A549 (cell line): ENCODE measurements at regions not wholly inside any gene's neighbourhood (a gene's known extent, or its start where the extent isn't known, plus 50 kb on each side); places are given as distances from the start of the nearest gene placed in this dataset.

Experiments used
- ATAC-seq, 2 experiments: fragments of 200-7000 bp in 1 of 2; fragments of >200 bp in 1 of 2; cut with Nextera tagmentation in 1 of 2; cut with Tn5 transposase in 1 of 2; 3 replicates each; pipeline versions ENCODE4 v1.8.0 to v1.9.1; 2018 to 2020; ENCODE audit warnings: mild to moderate bottlenecking in 1 of 2, moderate library complexity in 1 of 2
- CTCF ChIA-PET: fragments of 300-600 bp; sonication (Branson Sonifier 250); formaldehyde crosslinking; extraction: SDS; loops from one replicate; lab custom pipeline; 2021; ENCODE audit warnings: antibody characterized with exemption, inconsistent platforms; lab: Yijun Ruan, JAX
- POLR2A ChIA-PET: fragments of 350-600 bp; formaldehyde crosslinking; extraction: SDS; loops from one replicate; lab custom pipeline; 2021; ENCODE audit warnings: antibody characterized with exemption, inconsistent platforms; lab: Yijun Ruan, JAX
- DNase-seq, 2 experiments: peaks; one replicate each; pipeline versions ENCODE4 v3.0.0 to v3.0.0-alpha.2; 2011 to 2016; ENCODE audit warnings: low read depth in 1 of 2, low spot score in 1 of 2
- FAIRE-seq: peaks from 2 replicates; lab custom pipeline; 2011; peaks lifted over from hg19 to GRCh38; lab: Jason Lieb, UNC
- H3K27ac ChIP-seq, 2 experiments: fragments of >200 bp; sonication (Bioruptor Twin); formaldehyde crosslinking; 3 replicates each; pipeline ENCODE4 v1.5.1; 2016 to 2017
- H3K4me1 ChIP-seq: fragments of >200 bp; sonication (Bioruptor Twin); formaldehyde crosslinking; 3 replicates; pipeline ENCODE4 v1.6.1; 2016
- H3K4me2 ChIP-seq: fragments of >200 bp; sonication (Bioruptor Twin); formaldehyde crosslinking; 3 replicates; pipeline ENCODE4 v1.6.1; 2016
- H3K4me3 ChIP-seq: fragments of >200 bp; sonication (Bioruptor Twin); formaldehyde crosslinking; 3 replicates; pipeline ENCODE4 v1.5.1; 2016
- H3K9me3 ChIP-seq: fragments of >200 bp; sonication (Bioruptor Twin); formaldehyde crosslinking; 3 replicates; pipeline ENCODE4 v1.6.1; 2016
- CBX2 ChIP-seq: fragments of 200-600 bp; sonication (generic); IDR thresholded peaks from 2 replicates; pipeline ENCODE4 v1.6.1; 2016; ENCODE audit warnings: low read depth, mild to moderate bottlenecking, borderline replicate concordance
- CHD2 ChIP-seq: fragments of 150-350 bp; IDR thresholded peaks from 2 replicates; pipeline ENCODE4 v1.6.1; 2014; ENCODE audit warnings: low read length; ENCODE audit not compliant: partially characterized antibody
- EHF ChIP-seq: fragments of 250-450 bp; sonication (Bioruptor Pico); IDR thresholded peaks from 2 replicates; pipeline ENCODE4 v1.5.0; 2020; ENCODE audit warnings: mild to moderate bottlenecking
- HDAC2 ChIP-seq: fragments of 200-600 bp; sonication (generic); IDR thresholded peaks from 2 replicates; pipeline ENCODE4 v1.6.1; 2016
- HMGXB4 ChIP-seq: fragments of 250-450 bp; sonication (Bioruptor Pico); IDR thresholded peaks from 2 replicates; pipeline ENCODE4 v1.5.0; 2021; ENCODE audit warnings: mild to moderate bottlenecking, moderate library complexity, borderline replicate concordance
- HOXB13 ChIP-seq: fragments of 250-450 bp; sonication (Bioruptor Pico); IDR thresholded peaks from 2 replicates; pipeline ENCODE4 v1.5.0; 2020; ENCODE audit warnings: low read depth, mild to moderate bottlenecking, moderate library complexity
- JUN ChIP-seq, 2 experiments: fragments of >200 bp; sonication (Bioruptor Twin); formaldehyde crosslinking; IDR thresholded peaks; 2 replicates in 1 of 2; 3 replicates in 1 of 2; pipeline ENCODE4 v1.6.1; 2016 to 2017
- JUNB ChIP-seq: fragments of >200 bp; sonication (Bioruptor Twin); formaldehyde crosslinking; IDR thresholded peaks from 2 replicates; pipeline ENCODE4 v1.6.1; 2016
- KDM1A ChIP-seq: fragments of 200-600 bp; sonication (generic); IDR thresholded peaks from 2 replicates; pipeline ENCODE4 v1.6.1; 2016; ENCODE audit warnings: low read depth, mild to moderate bottlenecking
- KDM5A ChIP-seq: fragments of 200-600 bp; sonication (generic); IDR thresholded peaks from 2 replicates; pipeline ENCODE4 v1.6.1; 2016; ENCODE audit warnings: antibody characterized with exemption, mild to moderate bottlenecking
- MAX ChIP-seq: IDR thresholded peaks from 2 replicates; pipeline ENCODE4 v1.6.1; 2012
- MAZ ChIP-seq: fragments of 150-350 bp; IDR thresholded peaks from 2 replicates; pipeline ENCODE4 v1.6.1; 2014; ENCODE audit warnings: antibody characterized with exemption, low read depth, low read length, borderline replicate concordance
- NFE2L2 ChIP-seq: fragments of 150-350 bp; conservative IDR thresholded peaks from 2 replicates; pipeline ENCODE4 v1.6.1; 2014; ENCODE audit warnings: low read length
- NPAS2 ChIP-seq: fragments of 250-450 bp; sonication (Bioruptor Pico); IDR thresholded peaks from 2 replicates; pipeline ENCODE4 v1.8.0; 2022; ENCODE audit warnings: mild to moderate bottlenecking, moderate library complexity, borderline replicate concordance
- NR3C1 ChIP-seq: fragments of >200 bp; sonication (Bioruptor Twin); formaldehyde crosslinking; IDR thresholded peaks from 3 replicates; pipeline ENCODE4 v1.6.1; 2017
- PHF8 ChIP-seq: fragments of 200-600 bp; sonication (generic); IDR thresholded peaks from 2 replicates; pipeline ENCODE4 v1.6.1; 2016; ENCODE audit warnings: low read depth, mild to moderate bottlenecking, antibody characterized with exemption, moderate library complexity, borderline replicate concordance
- POLR2A ChIP-seq: IDR thresholded peaks from 2 replicates; pipeline ENCODE4 v1.6.1; 2012; ENCODE audit warnings: mild to moderate bottlenecking, low read length
- POLR2AphosphoS2 ChIP-seq: conservative IDR thresholded peaks from 2 replicates; pipeline ENCODE4 v1.6.1; 2012; ENCODE audit warnings: low read length, improper control_type of control experiment, inconsistent platforms
- RAD21 ChIP-seq, 2 experiments: fragments of >200 bp in 1 of 2; sonication (Bioruptor Twin) in 1 of 2; formaldehyde crosslinking in 1 of 2; IDR thresholded peaks in 1 of 2; conservative IDR thresholded peaks in 1 of 2; 2 replicates in 1 of 2; 3 replicates in 1 of 2; pipeline ENCODE4 v1.6.1; 2012 to 2018; ENCODE audit warnings: inconsistent platforms in 1 of 2
- SMC3 ChIP-seq: fragments of >200 bp; sonication (Bioruptor Twin); formaldehyde crosslinking; IDR thresholded peaks from 3 replicates; pipeline ENCODE4 v1.6.1; 2018; ENCODE audit warnings: inconsistent platforms
- TP53 ChIP-seq: fragments of 250-450 bp; sonication (Bioruptor Pico); IDR thresholded peaks from 2 replicates; pipeline ENCODE4 v1.5.0; 2021; ENCODE audit warnings: mild to moderate bottlenecking, moderate library complexity
- ZFP36 ChIP-seq: fragments of 450-650 bp; IDR thresholded peaks from 2 replicates; pipeline ENCODE4 v1.6.1; 2014; ENCODE audit warnings: borderline replicate concordance; ENCODE audit not compliant: partially characterized antibody
- ZNF302 ChIP-seq: fragments of 250-450 bp; sonication (Bioruptor Pico); IDR thresholded peaks from 2 replicates; pipeline ENCODE4 v1.9.0; 2021; ENCODE audit warnings: inconsistent platforms, mild to moderate bottlenecking, moderate library complexity
- ZSCAN20 ChIP-seq: fragments of 250-450 bp; sonication (Bioruptor Pico); IDR thresholded peaks from 2 replicates; pipeline ENCODE4 v1.8.0; 2022; ENCODE audit warnings: mild to moderate bottlenecking, moderate library complexity
- WGBS: methylation state at CpG from one replicate; pipeline ENCODE4 v1.1.6; 2017; ENCODE audit errors: missing lambda C conversion rate; 5-methylcytosine and 5-hydroxymethylcytosine counted together
- TF ChIP-seq, protein P1 (sequence below): fragments of 150-350 bp; IDR thresholded peaks from 2 replicates; pipeline ENCODE4 v1.6.1; 2014; ENCODE audit warnings: low read depth, mild to moderate bottlenecking, low read length
- TF ChIP-seq, protein P2 (sequence below): fragments of 250-450 bp; sonication (Bioruptor Pico); IDR thresholded peaks from 2 replicates; pipeline ENCODE4 v1.5.0; 2020; ENCODE audit warnings: low read depth, mild to moderate bottlenecking, moderate library complexity
- TF ChIP-seq, protein P3 (sequence below): IDR thresholded peaks from 2 replicates; pipeline ENCODE4 v1.6.1; 2012
- TF ChIP-seq, protein P4 (sequence below): fragments of >200 bp; sonication (Bioruptor Twin); formaldehyde crosslinking; IDR thresholded peaks from 3 replicates; pipeline ENCODE4 v1.6.1; 2016

DNA sequence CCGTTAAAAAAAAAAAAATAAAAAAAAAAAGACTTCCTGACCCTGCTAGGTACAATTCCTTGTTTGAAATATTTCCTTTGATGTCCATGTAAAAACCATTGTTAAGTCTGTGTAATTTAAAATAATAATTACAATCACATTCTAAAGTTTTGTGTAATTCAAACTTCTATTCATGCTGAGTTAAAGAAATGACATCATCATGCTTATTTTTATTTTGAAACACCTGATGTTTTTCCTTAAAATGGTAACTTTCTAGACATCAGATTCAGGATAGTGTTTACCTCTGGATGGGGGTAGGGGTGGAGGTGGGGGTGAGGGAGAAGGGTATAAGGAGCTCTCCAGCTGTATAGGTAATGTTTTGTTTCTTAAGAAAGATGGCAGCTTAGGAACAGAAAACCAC lies 92.8 kb downstream of the ADCYAP1 start:
- ATAC-seq, result no peak
- Histone ChIP-seq H3K4me2 (no peak overlapping the region), H3K27ac (no peak overlapping the region), H3K4me3 (no peak overlapping the region), H3K9me3 (no peaks in the 10 kb centered on the region), H3K4me1 (no peaks in the 10 kb centered on the region)
- TF ChIP-seq PHF8, result no peak
- TF ChIP-seq MAX, result no peak
- TF ChIP-seq CBX2, result no peak
- CTCF ChIA-PET, result interaction anchor here (1.0 kb wide), 1 partner anchor 10 kb away, joined by 4 read pairs; no protein-coding TSS in a partner anchor
- WGBS, result 67% methylated on average over 1 of the region's 1 CpG
- FAIRE-seq, result no peak
- DNase-seq, result no peak
- POLR2A ChIA-PET, result no interaction called here

DNA sequence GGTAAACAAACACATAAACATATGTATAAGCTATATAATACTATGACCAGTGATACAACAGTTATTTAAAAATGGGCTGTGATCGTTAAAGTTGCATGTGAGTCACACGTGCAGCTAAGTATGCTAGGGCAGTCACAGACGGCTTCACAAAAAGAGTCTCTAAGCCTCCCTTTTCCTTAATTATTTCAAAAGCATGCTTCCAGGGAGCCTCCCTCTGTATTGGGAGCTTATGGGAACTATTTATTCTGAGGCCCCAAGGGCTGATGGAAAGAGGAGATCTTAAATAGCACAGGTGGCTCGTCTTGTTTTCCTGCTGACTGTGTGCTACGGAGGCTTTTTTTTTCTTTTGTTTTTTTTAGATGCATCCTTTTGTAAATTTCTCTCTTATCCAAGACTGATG lies 94.3 kb downstream of the ADCYAP1 start:
- ATAC-seq, result no peak
- no peak overlapping the region for H3K4me3 ChIP-seq
- POLR2A ChIA-PET, result no interaction called here

GRCh38 chr18:1002653-1003178 lies 98.0 kb downstream of the ADCYAP1 start:
- H3K9me3 ChIP-seq, result no peaks in the 10 kb centered on the region
- no peak overlapping the region for H3K4me2 ChIP-seq
- H3K27ac ChIP-seq, result no peak overlapping the region
- DNase-seq (no peak), ATAC-seq (no peak), FAIRE-seq (no peak)
- WGBS, result 3% methylated on average over 2 of the region's 2 CpGs
- POLR2A ChIA-PET, result no interaction called here
- H3K4me3 ChIP-seq, result no peak overlapping the region
- CTCF ChIA-PET, result no interaction called here
- H3K4me1 ChIP-seq, result no peaks in the 10 kb centered on the region
- TF ChIP-seq TP53 (CRISPR knock-in tag) (no peak), KDM1A (no peak), HMGXB4 (CRISPR knock-in tag) (no peak), SMC3 (no peak), NFE2L2 (no peak), POLR2AphosphoS2 (no peak), ZFP36 (no peak), ZNF302 (CRISPR knock-in tag) (no peak), POLR2A (no peak), KDM5A (no peak)
- TF ChIP-seq, protein P1, sequence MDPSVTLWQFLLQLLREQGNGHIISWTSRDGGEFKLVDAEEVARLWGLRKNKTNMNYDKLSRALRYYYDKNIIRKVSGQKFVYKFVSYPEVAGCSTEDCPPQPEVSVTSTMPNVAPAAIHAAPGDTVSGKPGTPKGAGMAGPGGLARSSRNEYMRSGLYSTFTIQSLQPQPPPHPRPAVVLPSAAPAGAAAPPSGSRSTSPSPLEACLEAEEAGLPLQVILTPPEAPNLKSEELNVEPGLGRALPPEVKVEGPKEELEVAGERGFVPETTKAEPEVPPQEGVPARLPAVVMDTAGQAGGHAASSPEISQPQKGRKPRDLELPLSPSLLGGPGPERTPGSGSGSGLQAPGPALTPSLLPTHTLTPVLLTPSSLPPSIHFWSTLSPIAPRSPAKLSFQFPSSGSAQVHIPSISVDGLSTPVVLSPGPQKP, result no peak

More for the DNA sequence above, 94.3 kb downstream of the ADCYAP1 start:
- no peaks in the 10 kb centered on the region for H3K9me3 ChIP-seq
- H3K4me2 ChIP-seq, result no peak overlapping the region
- DNase-seq (no peak), FAIRE-seq (no peak)
- H3K27ac ChIP-seq, result no peak overlapping the region
- H3K4me1 ChIP-seq, result no peaks in the 10 kb centered on the region
- no peak for TF ChIP-seq HMGXB4 (CRISPR knock-in tag)
- TF ChIP-seq JUNB, result no peak
- TF ChIP-seq CHD2, result no peak
- TF ChIP-seq, protein P2, sequence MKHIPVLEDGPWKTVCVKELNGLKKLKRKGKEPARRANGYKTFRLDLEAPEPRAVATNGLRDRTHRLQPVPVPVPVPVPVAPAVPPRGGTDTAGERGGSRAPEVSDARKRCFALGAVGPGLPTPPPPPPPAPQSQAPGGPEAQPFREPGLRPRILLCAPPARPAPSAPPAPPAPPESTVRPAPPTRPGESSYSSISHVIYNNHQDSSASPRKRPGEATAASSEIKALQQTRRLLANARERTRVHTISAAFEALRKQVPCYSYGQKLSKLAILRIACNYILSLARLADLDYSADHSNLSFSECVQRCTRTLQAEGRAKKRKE, result no peak
- no peak for TF ChIP-seq ZSCAN20 (CRISPR knock-in tag)
- TF ChIP-seq, protein P3, sequence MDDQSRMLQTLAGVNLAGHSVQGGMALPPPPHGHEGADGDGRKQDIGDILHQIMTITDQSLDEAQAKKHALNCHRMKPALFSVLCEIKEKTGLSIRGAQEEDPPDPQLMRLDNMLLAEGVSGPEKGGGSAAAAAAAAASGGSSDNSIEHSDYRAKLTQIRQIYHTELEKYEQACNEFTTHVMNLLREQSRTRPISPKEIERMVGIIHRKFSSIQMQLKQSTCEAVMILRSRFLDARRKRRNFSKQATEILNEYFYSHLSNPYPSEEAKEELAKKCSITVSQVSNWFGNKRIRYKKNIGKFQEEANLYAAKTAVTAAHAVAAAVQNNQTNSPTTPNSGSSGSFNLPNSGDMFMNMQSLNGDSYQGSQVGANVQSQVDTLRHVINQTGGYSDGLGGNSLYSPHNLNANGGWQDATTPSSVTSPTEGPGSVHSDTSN, result no peak
- no peak for TF ChIP-seq PHF8
- TF ChIP-seq RAD21 (conservative IDR thresholded peaks at IDR 0.05 in 1 of 2, IDR thresholded peaks at IDR 0.05 in 1 of 2), result no peak
- no peak for TF ChIP-seq MAZ
- TF ChIP-seq EHF (CRISPR knock-in tag), result no peak
- no peak for TF ChIP-seq NPAS2 (CRISPR knock-in tag)
- no peak for TF ChIP-seq JUN (IDR thresholded peaks at IDR 0.05)
- no peak for TF ChIP-seq HDAC2
- TF ChIP-seq, protein P4, sequence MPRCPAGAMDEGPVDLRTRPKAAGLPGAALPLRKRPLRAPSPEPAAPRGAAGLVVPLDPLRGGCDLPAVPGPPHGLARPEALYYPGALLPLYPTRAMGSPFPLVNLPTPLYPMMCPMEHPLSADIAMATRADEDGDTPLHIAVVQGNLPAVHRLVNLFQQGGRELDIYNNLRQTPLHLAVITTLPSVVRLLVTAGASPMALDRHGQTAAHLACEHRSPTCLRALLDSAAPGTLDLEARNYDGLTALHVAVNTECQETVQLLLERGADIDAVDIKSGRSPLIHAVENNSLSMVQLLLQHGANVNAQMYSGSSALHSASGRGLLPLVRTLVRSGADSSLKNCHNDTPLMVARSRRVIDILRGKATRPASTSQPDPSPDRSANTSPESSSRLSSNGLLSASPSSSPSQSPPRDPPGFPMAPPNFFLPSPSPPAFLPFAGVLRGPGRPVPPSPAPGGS, result no peak
- no peak for TF ChIP-seq ZNF302 (CRISPR knock-in tag)
- no peak for TF ChIP-seq HOXB13 (CRISPR knock-in tag)
- TF ChIP-seq NR3C1, result no peak
- TF ChIP-seq, all 56 proteins: peak for 0
- WGBS, result 31% methylated on average over 5 of the region's 5 CpGs
- CTCF ChIA-PET, result no interaction called here
